ENCODE measurements at regions not wholly inside any gene's neighbourhood (a gene's known extent, or its start where the extent isn't known, plus 50 kb on each side); places are given as distances from the start of the nearest gene placed in this dataset.

- TF ChIP-seq USF1 (IDR thresholded peaks at IDR 0.05; ENCODE audit: borderline replicate concordance, low read depth) (no peak), CTCF (IDR thresholded peaks at IDR 0.05) (no peak)
These were observed 579.2 kb upstream of the FAM174A start (continued) for GRCh38 chr5:99955962-99956361.

- Histone ChIP-seq H3K4me3 (ENCODE audit: low read depth in 2 of 2, low read length in 1 of 2) (no peak overlapping the region), H4K20me1 (ENCODE audit: insufficient read depth) (no peaks in the 10 kb centered on the region), H3K4me1 (ENCODE audit: control insufficient read depth in 1 of 2, insufficient read depth in 2 of 2, low read depth in 1 of 2, low read length in 1 of 2) (no peaks in the 10 kb centered on the region), H3K9me3 (no peaks in the 10 kb centered on the region), H3K27ac (ENCODE audit: low read depth in 2 of 2, low read length in 1 of 2) (no peak overlapping the region), H2AFZ (ENCODE audit: low read depth) (no peak overlapping the region), H3F3A (replicated peaks; ENCODE audit: insufficient read depth) (no peaks in the 10 kb centered on the region), H3K36me3 (replicated peaks in 1 of 2; ENCODE audit: control insufficient read depth in 1 of 2, insufficient read depth in 2 of 2, low read length in 1 of 2) (no peaks in the 10 kb centered on the region), H3K4me2 (no peak overlapping the region), H3K27me3 (ENCODE audit: insufficient read depth) (no peaks in the 10 kb centered on the region), H3K79me2 (ENCODE audit: insufficient read depth) (no peaks in the 10 kb centered on the region), H3K9ac (no peak overlapping the region), H3K9me2 (no peaks in the 10 kb centered on the region)
- ChIA-PET CTCF (no interaction called here), POLR2A (no interaction called here)
- WGBS (ENCODE audit: low lambda C conversion rate), result 13% methylated on average over 7 of the region's 10 CpGs
- no peak for TF ChIP-seq RAD21 (IDR thresholded peaks at IDR 0.05; ENCODE audit: low read length)
- no peak for TF ChIP-seq USF1 (IDR thresholded peaks at IDR 0.05; ENCODE audit: borderline replicate concordance, low read depth)
- no peak for TF ChIP-seq TCF12 (IDR thresholded peaks at IDR 0.05)
- no peak for TF ChIP-seq CHD2 (IDR thresholded peaks at IDR 0.05; ENCODE audit: low read length, partially characterized antibody)
- no peak for TF ChIP-seq POLR2AphosphoS5 (IDR thresholded peaks at IDR 0.05; ENCODE audit: low read depth, low read length)
- no peak for TF ChIP-seq GATA2 (CRISPR knock-in tag; IDR thresholded peaks at IDR 0.05)
- no peak for TF ChIP-seq SMC3 (IDR thresholded peaks at IDR 0.05; ENCODE audit: low read depth, low read length)
- TF ChIP-seq MXI1 (IDR thresholded peaks at IDR 0.05; ENCODE audit: low read depth, low read length), result no peak
- no peak for TF ChIP-seq PBX3 (IDR thresholded peaks at IDR 0.05)
- TF ChIP-seq USF2 (IDR thresholded peaks at IDR 0.05; ENCODE audit: borderline replicate concordance, low read depth, low read length), result no peak
- TF ChIP-seq SIN3A (IDR thresholded peaks at IDR 0.05; ENCODE audit: borderline replicate concordance, low read depth, low read length), result no peak
- no peak for TF ChIP-seq MAX (IDR thresholded peaks at IDR 0.05; ENCODE audit: low read depth)
- no peak for DNase-seq
These were observed 580.2 kb upstream of the FAM174A start for GRCh38 chr5:99955006-99955405.

Data from SK-N-SH (cell line).